OCI-LY1 (cell line): ENCODE measurements at regions not wholly inside any gene's neighbourhood (a gene's known extent, or its start where the extent isn't known, plus 50 kb on each side); places are given as distances from the start of the nearest gene placed in this dataset.

Experiments used
- H2AFZ ChIP-seq: fragments of 200-600 bp; sonication (generic), shearing (Covaris generic); 2 replicates; pipeline ENCODE4 v1.6.0; 2014; ENCODE audit warnings: antibody characterized with exemption, mild to moderate bottlenecking, low read length
- H3F3A ChIP-seq: fragments of 200-600 bp; sonication (generic), shearing (Covaris generic); 2 replicates; pipeline ENCODE4 v1.6.0; 2014; ENCODE audit warnings: mild to moderate bottlenecking, antibody characterized with exemption, low read length, moderate library complexity; ENCODE audit not compliant: insufficient read depth
- H3K27ac ChIP-seq: fragments of 200-600 bp; sonication (generic); 2 replicates; pipeline ENCODE4 v1.5.1; 2014; ENCODE audit warnings: low read length, mixed run types, mild to moderate bottlenecking, low read depth; ENCODE audit not compliant: poor library complexity, severe bottlenecking
- H3K27me3 ChIP-seq: fragments of 200-600 bp; sonication (generic); 2 replicates; pipeline ENCODE4 v1.6.0; 2014; ENCODE audit warnings: antibody characterized with exemption, mild to moderate bottlenecking, low read length, moderate library complexity; ENCODE audit not compliant: insufficient read depth
- H3K36me3 ChIP-seq: fragments of 200-600 bp; sonication (generic); 2 replicates; pipeline ENCODE4 v1.6.1; 2014; ENCODE audit warnings: mild to moderate bottlenecking, antibody characterized with exemption, low read length, moderate library complexity, mixed read lengths; ENCODE audit not compliant: insufficient read depth
- H3K4me1 ChIP-seq: fragments of 200-600 bp; sonication (generic); 2 replicates; pipeline ENCODE4 v1.5.1; 2014; ENCODE audit warnings: mild to moderate bottlenecking, low read length, moderate library complexity; ENCODE audit not compliant: insufficient read depth, severe bottlenecking
- H3K4me2 ChIP-seq: fragments of 200-600 bp; sonication (generic), shearing (Covaris generic); 2 replicates; pipeline ENCODE4 v1.6.1; 2014; ENCODE audit warnings: low read length
- H3K4me3 ChIP-seq: fragments of 200-600 bp; sonication (generic); 2 replicates; pipeline ENCODE4 v1.5.1; 2014; ENCODE audit warnings: low read length, low read depth, mild to moderate bottlenecking, mixed read lengths; ENCODE audit not compliant: poor library complexity, severe bottlenecking
- H3K79me2 ChIP-seq: fragments of 200-600 bp; shearing (Covaris generic); 2 replicates; pipeline ENCODE4 v1.6.1; 2016; ENCODE audit warnings: mixed run types, low read length, mixed read lengths; ENCODE audit not compliant: insufficient read depth
- H3K9ac ChIP-seq: fragments of 200-600 bp; sonication (generic), shearing (Covaris generic); 2 replicates; pipeline ENCODE4 v1.6.1; 2014; ENCODE audit warnings: mild to moderate bottlenecking, low read length, mixed read lengths
- H3K9me2 ChIP-seq: fragments of 200-600 bp; sonication (generic), shearing (Covaris generic); 2 replicates; pipeline ENCODE4 v1.6.1; 2014; ENCODE audit warnings: low read depth, mild to moderate bottlenecking, low read length, mixed read lengths
- H3K9me3 ChIP-seq: fragments of 200-600 bp; shearing (Covaris generic); 2 replicates; pipeline ENCODE4 v1.6.1; 2014; ENCODE audit warnings: low read length, mixed read lengths
- H4K20me1 ChIP-seq: fragments of 200-600 bp; sonication (generic), shearing (Covaris generic); 2 replicates; pipeline ENCODE4 v1.6.0; 2016; ENCODE audit warnings: mild to moderate bottlenecking, low read length; ENCODE audit not compliant: insufficient read depth
- CTCF ChIP-seq: fragments of 200-600 bp; sonication (generic), shearing (Covaris generic); IDR thresholded peaks from 2 replicates; pipeline ENCODE4 v1.5.1; 2017; ENCODE audit warnings: mild to moderate bottlenecking, antibody characterized with exemption, low read length, moderate library complexity, mixed read lengths
- EZH2 ChIP-seq: fragments of 200-600 bp; sonication (generic), shearing (Covaris generic); IDR thresholded peaks from 2 replicates; pipeline ENCODE4 v1.8.0; 2017; ENCODE audit warnings: borderline replicate concordance, mixed run types, mild to moderate bottlenecking, antibody characterized with exemption, low read length, moderate library complexity, mixed read lengths

- Histone ChIP-seq H3K79me2 (no peaks in the 10 kb centered on the region), H4K20me1 (no peaks in the 10 kb centered on the region), H3F3A (no peaks in the 10 kb centered on the region), H3K9me3 (no peaks in the 10 kb centered on the region), H2AFZ (no peak overlapping the region), H3K27me3 (no peaks in the 10 kb centered on the region), H3K4me3 (no peak overlapping the region), H3K4me1 (peaks cover 13% of the 10 kb centered on the region), H3K4me2 (no peak overlapping the region), H3K9ac (no peak overlapping the region), H3K36me3 (no peaks in the 10 kb centered on the region), H3K9me2 (no peaks in the 10 kb centered on the region), H3K27ac (no peak overlapping the region)
- no peak for TF ChIP-seq CTCF
- TF ChIP-seq EZH2, result no peak
These were observed 96.7 kb upstream of the CHD1 start for GRCh38 chr5:99025298-99026045.

GRCh38 chr5:99023330-99023729 is 94.5 kb upstream of the CHD1 start:
- Histone ChIP-seq H3K79me2 (no peaks in the 10 kb centered on the region), H3K27ac (no peak overlapping the region)
- TF ChIP-seq EZH2 (no peak), CTCF (no peak)

GRCh38 chr5:99022250-99022649 is 93.4 kb upstream of the CHD1 start:
- no peak for TF ChIP-seq CTCF
- no peak for TF ChIP-seq EZH2
- no peaks in the 10 kb centered on the region for H3K27me3 ChIP-seq
- no peaks in the 10 kb centered on the region for H3K9me3 ChIP-seq
- H3K79me2 ChIP-seq, result no peaks in the 10 kb centered on the region
- no peaks in the 10 kb centered on the region for H3K9me2 ChIP-seq
- H3K4me1 ChIP-seq, result peaks cover 2% of the 10 kb centered on the region
- H2AFZ ChIP-seq, result no peak overlapping the region
- H3K4me2 ChIP-seq, result no peak overlapping the region
- H3K36me3 ChIP-seq, result no peaks in the 10 kb centered on the region
- H4K20me1 ChIP-seq, result no peaks in the 10 kb centered on the region
- no peaks in the 10 kb centered on the region for H3F3A ChIP-seq
- no peak overlapping the region for H3K9ac ChIP-seq
- H3K4me3 ChIP-seq, result no peak overlapping the region
- H3K27ac ChIP-seq, result no peak overlapping the region

More at GRCh38 chr5:99023330-99023729, 94.5 kb upstream of the CHD1 start:
- Histone ChIP-seq H3F3A (no peaks in the 10 kb centered on the region), H2AFZ (no peak overlapping the region), H3K4me1 (peaks cover 13% of the 10 kb centered on the region), H3K27me3 (no peaks in the 10 kb centered on the region), H3K9ac (no peak overlapping the region), H3K36me3 (no peaks in the 10 kb centered on the region), H4K20me1 (no peaks in the 10 kb centered on the region), H3K4me2 (no peak overlapping the region), H3K9me3 (no peaks in the 10 kb centered on the region), H3K4me3 (no peak overlapping the region), H3K9me2 (no peaks in the 10 kb centered on the region)
